ENCODE measurements at regions not wholly inside any gene's neighbourhood (a gene's known extent, or its start where the extent isn't known, plus 50 kb on each side); places are given as distances from the start of the nearest gene placed in this dataset.

GRCh38 chr11:115576606-115577380 is 72.6 kb upstream of the CADM1 start:
- Mint-ChIP-seq H3K27me3 (ENCODE audit: insufficient read depth, low read depth) (no peaks in the 10 kb centered on the region), H3K36me3 (no peaks in the 10 kb centered on the region), H3K27ac (no peak overlapping the region), H3K4me1 (peaks cover 18% of the 10 kb centered on the region), H3K9me3 (no peaks in the 10 kb centered on the region), H3K4me3 (peak overlapping the region; percentile 31)
- Histone ChIP-seq H3K9me3 (ENCODE audit: low read depth) (no peaks in the 10 kb centered on the region), H3F3A (ENCODE audit: low read depth) (peaks cover 3% of the 10 kb centered on the region), H3K27me3 (no peaks in the 10 kb centered on the region), H3K4me2 (no peak overlapping the region), H2AFZ (replicated peaks) (no peak overlapping the region), H3K4me3 (no peak overlapping the region), H3K79me2 (ENCODE audit: low read depth) (no peaks in the 10 kb centered on the region), H3K27ac (no peak overlapping the region), H3K4me1 (peaks cover 21% of the 10 kb centered on the region), H4K20me1 (ENCODE audit: low read depth) (no peaks in the 10 kb centered on the region), H3K9ac (no peak overlapping the region), H3K36me3 (no peaks in the 10 kb centered on the region)
- no peak for DNase-seq (ENCODE audit: low spot score)
- no peak for TF ChIP-seq EZH2phosphoT487 (IDR thresholded peaks at IDR 0.05)
- no peak for TF ChIP-seq CTCF (IDR thresholded peaks at IDR 0.05)
- TF ChIP-seq EZH2 (IDR thresholded peaks at IDR 0.05): no peak

DNA sequence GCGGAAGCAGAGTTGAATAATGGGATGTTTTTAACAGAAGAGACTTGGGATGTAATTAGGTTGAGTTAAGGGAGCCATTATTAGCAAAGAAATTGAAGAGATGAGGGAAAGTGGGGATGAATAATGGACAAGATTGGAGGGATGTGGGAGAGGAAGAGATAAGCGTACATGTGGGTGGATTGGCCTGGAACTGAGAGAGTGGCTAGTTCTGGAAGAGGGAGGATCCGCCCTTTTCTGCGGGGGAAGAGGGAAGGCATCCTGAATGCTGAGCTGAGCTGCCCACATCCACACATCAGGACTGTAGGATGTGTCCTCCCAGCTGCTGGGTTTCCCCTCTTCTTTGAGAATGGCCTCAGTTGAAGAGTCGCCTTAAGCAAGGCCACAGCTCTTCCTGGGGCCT is 68.3 kb upstream of the CADM1 start:
- H3K36me3 ChIP-seq: no peaks in the 10 kb centered on the region

GRCh38 chr11:115566180-115566764 is 62.1 kb upstream of the CADM1 start:
- DNase-seq (ENCODE audit: low spot score): no peak
- peaks cover 15% of the 10 kb centered on the region for H3K4me1 ChIP-seq
- no peak overlapping the region for H3K9ac ChIP-seq
- H3K27me3 ChIP-seq: no peaks in the 10 kb centered on the region
- TF ChIP-seq EZH2phosphoT487 (IDR thresholded peaks at IDR 0.05): no peak
- no peak for TF ChIP-seq EZH2 (IDR thresholded peaks at IDR 0.05)
- TF ChIP-seq CTCF (IDR thresholded peaks at IDR 0.05): no peak
- no peaks in the 10 kb centered on the region for H3F3A ChIP-seq (ENCODE audit: low read depth)
- H3K27ac ChIP-seq: no peak overlapping the region
- Mint-ChIP-seq H3K36me3 (no peaks in the 10 kb centered on the region), H3K4me1 (peaks cover 10% of the 10 kb centered on the region), H3K4me3 (no peak overlapping the region), H3K27ac (peak overlapping the region; percentile 65), H3K9me3 (no peaks in the 10 kb centered on the region), H3K27me3 (ENCODE audit: insufficient read depth, low read depth) (peaks cover 7% of the 10 kb centered on the region)
- H2AFZ ChIP-seq (replicated peaks): peak overlapping the region; percentile 23
- no peak overlapping the region for H3K4me2 ChIP-seq
- H4K20me1 ChIP-seq (ENCODE audit: low read depth): no peaks in the 10 kb centered on the region
- H3K36me3 ChIP-seq: no peaks in the 10 kb centered on the region
- H3K4me3 ChIP-seq: no peak overlapping the region
- no peaks in the 10 kb centered on the region for H3K9me3 ChIP-seq (ENCODE audit: low read depth)
- no peaks in the 10 kb centered on the region for H3K79me2 ChIP-seq (ENCODE audit: low read depth)

More for the DNA sequence above, 68.3 kb upstream of the CADM1 start:
- no peak overlapping the region for H3K4me2 ChIP-seq
- peak overlapping the region; percentile 42 for H2AFZ ChIP-seq (replicated peaks)
- no peaks in the 10 kb centered on the region for H3F3A ChIP-seq (ENCODE audit: low read depth)
- H3K36me3 Mint-ChIP-seq: no peaks in the 10 kb centered on the region
- no peak overlapping the region for H3K9ac ChIP-seq
- TF ChIP-seq EZH2 (IDR thresholded peaks at IDR 0.05) (no peak), EZH2phosphoT487 (IDR thresholded peaks at IDR 0.05) (no peak), CTCF (IDR thresholded peaks at IDR 0.05) (no peak)
- no peak overlapping the region for H3K27ac ChIP-seq
- H3K27me3 Mint-ChIP-seq (ENCODE audit: insufficient read depth, low read depth): peaks cover 3% of the 10 kb centered on the region
- H3K79me2 ChIP-seq (ENCODE audit: low read depth): no peaks in the 10 kb centered on the region
- DNase-seq (ENCODE audit: low spot score): no peak
- H3K27me3 ChIP-seq: no peaks in the 10 kb centered on the region
- H3K4me3 ChIP-seq: no peak overlapping the region
- no peak overlapping the region for H3K27ac Mint-ChIP-seq
- no peak overlapping the region for H3K4me3 Mint-ChIP-seq
- no peaks in the 10 kb centered on the region for H4K20me1 ChIP-seq (ENCODE audit: low read depth)
- no peaks in the 10 kb centered on the region for H3K9me3 ChIP-seq (ENCODE audit: low read depth)
- H3K4me1 ChIP-seq: peaks cover under 1% of the 10 kb centered on the region
- no peaks in the 10 kb centered on the region for H3K9me3 Mint-ChIP-seq
- peaks cover 4% of the 10 kb centered on the region for H3K4me1 Mint-ChIP-seq
